ENCODE measurements at regions not wholly inside any gene's neighbourhood (a gene's known extent, or its start where the extent isn't known, plus 50 kb on each side); places are given as distances from the start of the nearest gene placed in this dataset.

DNA sequence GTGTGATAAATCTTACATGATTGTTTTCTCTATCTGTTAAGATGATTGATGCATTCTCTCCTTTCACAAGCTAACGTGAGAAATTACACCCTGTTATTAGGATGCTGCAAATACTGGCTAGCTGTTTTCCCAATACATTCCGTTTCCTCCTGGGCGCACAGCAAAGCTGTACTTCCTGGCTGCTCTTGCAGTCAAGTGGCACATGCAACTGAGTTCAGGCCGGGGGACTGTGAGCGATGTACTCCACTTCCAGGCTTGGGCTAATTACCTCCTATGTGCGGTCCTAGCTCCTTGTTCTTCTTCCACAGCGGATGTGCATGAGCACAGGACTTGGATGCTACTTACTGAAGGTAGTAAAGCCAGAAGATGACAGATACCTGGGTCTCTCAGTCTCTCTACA, 234.9 kb upstream of the SESN3 start:
- Mint-ChIP-seq H3K36me3 (ENCODE audit: low read depth) (no peaks in the 10 kb centered on the region), H3K4me1 (no peaks in the 10 kb centered on the region), H3K4me3 (no peak overlapping the region), H3K27me3 (ENCODE audit: low read depth) (no peaks in the 10 kb centered on the region), H3K9me3 (peaks cover 11% of the 10 kb centered on the region), H3K27ac (ENCODE audit: unreplicated experiment) (no peak overlapping the region)
- TF ChIP-seq, protein P1, sequence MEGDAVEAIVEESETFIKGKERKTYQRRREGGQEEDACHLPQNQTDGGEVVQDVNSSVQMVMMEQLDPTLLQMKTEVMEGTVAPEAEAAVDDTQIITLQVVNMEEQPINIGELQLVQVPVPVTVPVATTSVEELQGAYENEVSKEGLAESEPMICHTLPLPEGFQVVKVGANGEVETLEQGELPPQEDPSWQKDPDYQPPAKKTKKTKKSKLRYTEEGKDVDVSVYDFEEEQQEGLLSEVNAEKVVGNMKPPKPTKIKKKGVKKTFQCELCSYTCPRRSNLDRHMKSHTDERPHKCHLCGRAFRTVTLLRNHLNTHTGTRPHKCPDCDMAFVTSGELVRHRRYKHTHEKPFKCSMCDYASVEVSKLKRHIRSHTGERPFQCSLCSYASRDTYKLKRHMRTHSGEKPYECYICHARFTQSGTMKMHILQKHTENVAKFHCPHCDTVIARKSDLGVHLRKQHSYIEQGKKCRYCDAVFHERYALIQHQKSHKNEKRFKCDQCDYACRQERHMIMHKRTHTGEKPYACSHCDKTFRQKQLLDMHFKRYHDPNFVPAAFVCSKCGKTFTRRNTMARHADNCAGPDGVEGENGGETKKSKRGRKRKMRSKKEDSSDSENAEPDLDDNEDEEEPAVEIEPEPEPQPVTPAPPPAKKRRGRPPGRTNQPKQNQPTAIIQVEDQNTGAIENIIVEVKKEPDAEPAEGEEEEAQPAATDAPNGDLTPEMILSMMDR (conservative IDR thresholded peaks at IDR 0.05): no peak
- DNase-seq (ENCODE audit: low read depth, low spot score): no peak

DNA sequence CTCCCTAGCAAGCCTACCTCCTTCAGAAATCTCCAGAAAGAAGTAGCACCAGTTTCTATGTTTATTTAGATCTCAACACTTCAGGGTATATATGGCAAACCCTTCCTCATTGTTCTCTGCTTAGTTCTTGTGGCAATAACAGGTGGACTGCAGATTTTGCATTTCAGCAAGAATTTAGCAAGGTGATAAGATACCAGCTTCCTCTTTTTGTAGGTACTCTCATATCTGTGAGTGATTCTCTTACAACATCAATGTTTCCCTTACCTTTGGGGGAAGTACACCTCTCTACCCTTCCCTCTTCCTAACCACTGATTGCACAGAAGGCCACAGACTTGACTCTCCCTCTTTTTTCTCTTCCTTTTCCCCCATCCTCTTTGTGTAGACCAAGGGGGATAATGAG, 230.9 kb upstream of the SESN3 start:
- no peaks in the 10 kb centered on the region for H3K27me3 Mint-ChIP-seq (ENCODE audit: low read depth)
- no peak for DNase-seq (ENCODE audit: low read depth, low spot score)
- H3K9me3 Mint-ChIP-seq: peaks cover 11% of the 10 kb centered on the region
- no peak overlapping the region for H3K27ac Mint-ChIP-seq (ENCODE audit: unreplicated experiment)
- TF ChIP-seq, protein P1 (conservative IDR thresholded peaks at IDR 0.05): no peak
- H3K4me1 Mint-ChIP-seq: no peaks in the 10 kb centered on the region
- H3K4me3 Mint-ChIP-seq: no peak overlapping the region
- no peaks in the 10 kb centered on the region for H3K36me3 Mint-ChIP-seq (ENCODE audit: low read depth)

DNA sequence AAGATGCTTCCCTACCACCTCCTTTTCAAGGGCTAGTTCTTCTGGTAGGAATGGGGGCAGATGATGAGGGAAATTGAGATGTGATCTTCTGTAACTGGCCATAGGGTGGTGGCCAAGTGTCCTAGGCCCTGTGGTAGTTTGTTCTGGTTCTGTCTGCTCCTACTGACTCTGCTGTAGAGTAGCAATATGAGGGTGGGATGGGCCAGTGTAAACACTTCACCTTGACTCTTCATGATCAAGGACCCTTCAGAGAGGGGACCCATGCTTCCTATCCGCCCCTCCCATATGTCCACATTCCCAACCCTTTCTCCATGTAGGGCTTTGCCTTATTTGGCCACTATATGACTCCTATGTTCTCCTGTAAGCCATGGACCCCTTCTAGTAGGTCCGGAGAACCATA, 230.3 kb upstream of the SESN3 start:
- H3K27me3 Mint-ChIP-seq (ENCODE audit: low read depth): no peaks in the 10 kb centered on the region
- no peak for DNase-seq (ENCODE audit: low read depth, low spot score)
- H3K36me3 Mint-ChIP-seq (ENCODE audit: low read depth): no peaks in the 10 kb centered on the region
- no peak overlapping the region for H3K4me3 Mint-ChIP-seq
- H3K27ac Mint-ChIP-seq (ENCODE audit: unreplicated experiment): no peak overlapping the region
- TF ChIP-seq, protein P1 (conservative IDR thresholded peaks at IDR 0.05): no peak
- peaks cover 11% of the 10 kb centered on the region for H3K9me3 Mint-ChIP-seq
- H3K4me1 Mint-ChIP-seq: no peaks in the 10 kb centered on the region

DNA sequence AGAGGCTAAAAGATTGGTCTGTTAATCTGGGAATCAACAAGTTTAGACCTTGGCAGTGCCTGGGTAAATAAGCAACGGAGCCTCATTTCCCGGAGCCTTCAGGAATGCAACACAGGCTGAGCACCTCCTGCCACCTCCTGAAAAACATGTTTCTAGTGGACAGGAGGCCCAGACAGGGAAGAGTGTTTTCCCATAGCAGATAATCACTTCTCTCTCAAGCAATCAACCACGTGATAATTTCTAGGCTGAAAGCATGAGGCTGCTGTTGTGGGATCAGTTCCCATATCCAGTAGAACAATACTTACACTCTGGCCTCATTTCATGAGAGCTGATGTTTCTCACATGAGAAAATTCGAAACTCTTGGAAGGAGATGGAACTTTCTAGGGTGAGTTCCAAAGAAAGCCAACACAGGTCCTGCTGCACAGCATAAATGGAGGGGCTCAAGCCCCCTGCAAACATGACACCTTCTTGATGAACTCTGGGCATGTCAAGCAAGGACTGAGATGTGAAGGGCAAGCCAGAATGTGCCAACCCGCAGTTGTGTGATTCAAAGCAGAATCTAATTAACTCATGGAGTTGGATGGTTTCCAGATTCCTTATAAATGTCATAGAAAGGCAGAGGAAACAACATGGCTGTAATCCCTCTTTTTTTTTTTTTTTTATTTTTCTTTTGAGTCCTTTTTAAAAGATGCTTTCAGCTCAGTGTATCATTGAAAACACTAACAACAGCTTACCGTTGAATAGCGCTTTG, 228.5 kb upstream of the SESN3 start:
- Mint-ChIP-seq H3K4me3 (no peak overlapping the region), H3K9me3 (peaks cover 14% of the 10 kb centered on the region), H3K27me3 (ENCODE audit: low read depth) (no peaks in the 10 kb centered on the region), H3K4me1 (no peaks in the 10 kb centered on the region), H3K27ac (ENCODE audit: unreplicated experiment) (no peak overlapping the region), H3K36me3 (ENCODE audit: low read depth) (no peaks in the 10 kb centered on the region)
- TF ChIP-seq, protein P1 (conservative IDR thresholded peaks at IDR 0.05): no peak
- DNase-seq (ENCODE audit: low read depth, low spot score): no peak

DNA sequence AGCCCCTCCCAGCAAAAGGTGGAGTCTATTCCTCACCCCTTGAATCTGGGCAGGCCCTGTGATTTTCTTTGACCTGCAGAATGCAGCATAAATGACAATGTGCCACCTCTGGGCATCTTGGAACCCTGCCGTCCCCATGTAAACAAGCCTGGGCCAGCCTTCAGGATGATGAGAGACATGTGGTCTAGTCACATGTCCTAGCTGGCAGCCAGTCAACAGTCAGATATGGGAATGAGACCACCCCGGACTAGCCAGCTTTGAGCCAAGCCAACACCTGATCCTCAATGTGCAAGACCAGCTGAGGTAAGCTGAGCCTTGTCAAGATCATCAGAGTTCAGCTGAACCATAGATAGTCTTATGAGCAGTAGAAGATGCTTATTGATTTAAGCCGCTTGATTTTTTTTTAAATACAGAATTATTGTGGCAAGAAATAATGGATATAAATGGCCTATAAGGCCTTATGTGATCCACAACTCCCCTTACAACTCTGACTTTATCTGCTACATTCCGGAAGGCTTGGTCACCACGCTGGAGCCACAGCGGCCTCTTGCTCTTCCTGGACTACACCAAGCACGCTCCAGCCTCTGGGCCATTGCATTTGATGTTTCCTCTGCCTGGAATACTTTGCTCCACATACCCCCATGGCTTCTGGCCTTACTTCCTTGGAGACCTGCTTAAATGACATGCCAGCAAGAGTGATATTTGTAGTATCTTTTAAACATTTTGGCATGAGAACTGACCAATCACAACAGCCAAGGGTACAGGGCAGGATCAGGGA, 225.9 kb upstream of the SESN3 start:
- H3K4me3 Mint-ChIP-seq: no peak overlapping the region
- H3K36me3 Mint-ChIP-seq (ENCODE audit: low read depth): no peaks in the 10 kb centered on the region
- TF ChIP-seq, protein P1 (conservative IDR thresholded peaks at IDR 0.05): no peak
- peaks cover 11% of the 10 kb centered on the region for H3K9me3 Mint-ChIP-seq
- no peak for DNase-seq (ENCODE audit: low read depth, low spot score)
- H3K4me1 Mint-ChIP-seq: peaks cover 10% of the 10 kb centered on the region
- no peak overlapping the region for H3K27ac Mint-ChIP-seq (ENCODE audit: unreplicated experiment)
- no peaks in the 10 kb centered on the region for H3K27me3 Mint-ChIP-seq (ENCODE audit: low read depth)
